ENCODE measurements at regions not wholly inside any gene's neighbourhood (a gene's known extent, or its start where the extent isn't known, plus 50 kb on each side); places are given as distances from the start of the nearest gene placed in this dataset.

DNA sequence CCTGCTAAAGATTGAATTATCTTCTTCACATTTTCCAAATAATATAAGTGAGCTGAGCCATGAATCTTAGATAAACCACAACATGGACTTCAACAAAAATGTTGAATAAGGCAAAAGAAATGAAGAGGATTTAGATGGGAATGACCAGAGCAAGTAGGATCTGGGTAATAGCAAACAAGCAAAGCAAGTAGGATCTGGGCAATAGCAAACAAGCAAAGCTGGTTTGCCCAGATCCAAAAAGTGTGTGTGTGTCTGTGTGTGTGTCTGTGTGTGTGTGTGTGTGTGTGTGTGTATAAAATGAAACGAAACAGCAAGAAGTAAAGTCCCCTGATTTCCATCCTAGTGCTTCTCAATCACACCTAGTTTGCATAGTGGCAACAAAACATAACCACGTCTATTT is 549.1 kb downstream of the RERGL start:
- Histone ChIP-seq H3K4me1 (no peaks in the 10 kb centered on the region), H3K79me2 (no peaks in the 10 kb centered on the region), H3K9me3 (ENCODE audit: control insufficient read depth, low read length) (no peaks in the 10 kb centered on the region), H2AFZ (no peak overlapping the region), H3K27ac (no peak overlapping the region), H3K9ac (no peak overlapping the region), H3K36me3 (ENCODE audit: control insufficient read depth, insufficient read depth, low read length) (no peaks in the 10 kb centered on the region), H3K27me3 (ENCODE audit: control insufficient read depth, insufficient read depth, low read length) (no peaks in the 10 kb centered on the region), H3K4me3 (ENCODE audit: low read depth, low read length) (no peak overlapping the region), H3K4me2 (ENCODE audit: low read length) (no peak overlapping the region)
- TF ChIP-seq, protein P1, sequence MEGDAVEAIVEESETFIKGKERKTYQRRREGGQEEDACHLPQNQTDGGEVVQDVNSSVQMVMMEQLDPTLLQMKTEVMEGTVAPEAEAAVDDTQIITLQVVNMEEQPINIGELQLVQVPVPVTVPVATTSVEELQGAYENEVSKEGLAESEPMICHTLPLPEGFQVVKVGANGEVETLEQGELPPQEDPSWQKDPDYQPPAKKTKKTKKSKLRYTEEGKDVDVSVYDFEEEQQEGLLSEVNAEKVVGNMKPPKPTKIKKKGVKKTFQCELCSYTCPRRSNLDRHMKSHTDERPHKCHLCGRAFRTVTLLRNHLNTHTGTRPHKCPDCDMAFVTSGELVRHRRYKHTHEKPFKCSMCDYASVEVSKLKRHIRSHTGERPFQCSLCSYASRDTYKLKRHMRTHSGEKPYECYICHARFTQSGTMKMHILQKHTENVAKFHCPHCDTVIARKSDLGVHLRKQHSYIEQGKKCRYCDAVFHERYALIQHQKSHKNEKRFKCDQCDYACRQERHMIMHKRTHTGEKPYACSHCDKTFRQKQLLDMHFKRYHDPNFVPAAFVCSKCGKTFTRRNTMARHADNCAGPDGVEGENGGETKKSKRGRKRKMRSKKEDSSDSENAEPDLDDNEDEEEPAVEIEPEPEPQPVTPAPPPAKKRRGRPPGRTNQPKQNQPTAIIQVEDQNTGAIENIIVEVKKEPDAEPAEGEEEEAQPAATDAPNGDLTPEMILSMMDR (IDR thresholded peaks at IDR 0.05), result no peak

DNA sequence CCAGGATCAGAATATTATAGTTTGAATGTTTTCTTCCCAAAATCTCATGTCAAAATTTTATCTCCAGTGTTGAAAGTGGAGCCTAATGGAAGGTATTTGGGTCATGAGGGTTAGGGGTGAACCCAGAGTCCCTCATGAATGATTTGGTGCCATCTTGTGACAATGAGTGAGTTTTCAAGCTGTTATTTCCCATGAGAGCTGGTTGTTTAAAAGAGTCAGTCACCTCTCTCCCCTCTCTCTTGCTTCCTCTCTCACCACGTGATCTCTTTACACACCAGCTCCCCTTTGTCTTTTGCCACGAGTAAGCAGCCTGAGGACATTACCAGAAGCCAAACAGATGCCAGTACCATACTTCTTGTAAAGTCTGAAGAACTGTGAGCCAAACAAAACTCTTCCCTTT is 561.6 kb downstream of the RERGL start:
- no peaks in the 10 kb centered on the region for H3K4me1 ChIP-seq
- no peaks in the 10 kb centered on the region for H3K9me3 ChIP-seq (ENCODE audit: control insufficient read depth, low read length)
- H3K9ac ChIP-seq, result no peak overlapping the region
- no peaks in the 10 kb centered on the region for H3K36me3 ChIP-seq (ENCODE audit: control insufficient read depth, insufficient read depth, low read length)
- H3K4me3 ChIP-seq (ENCODE audit: low read depth, low read length), result no peak overlapping the region
- TF ChIP-seq, protein P1 (IDR thresholded peaks at IDR 0.05), result no peak
- H3K27ac ChIP-seq, result no peak overlapping the region
- no peak overlapping the region for H3K4me2 ChIP-seq (ENCODE audit: low read length)
- no peak overlapping the region for H2AFZ ChIP-seq
- H3K79me2 ChIP-seq, result no peaks in the 10 kb centered on the region
- H3K27me3 ChIP-seq (ENCODE audit: control insufficient read depth, insufficient read depth, low read length), result no peaks in the 10 kb centered on the region

DNA sequence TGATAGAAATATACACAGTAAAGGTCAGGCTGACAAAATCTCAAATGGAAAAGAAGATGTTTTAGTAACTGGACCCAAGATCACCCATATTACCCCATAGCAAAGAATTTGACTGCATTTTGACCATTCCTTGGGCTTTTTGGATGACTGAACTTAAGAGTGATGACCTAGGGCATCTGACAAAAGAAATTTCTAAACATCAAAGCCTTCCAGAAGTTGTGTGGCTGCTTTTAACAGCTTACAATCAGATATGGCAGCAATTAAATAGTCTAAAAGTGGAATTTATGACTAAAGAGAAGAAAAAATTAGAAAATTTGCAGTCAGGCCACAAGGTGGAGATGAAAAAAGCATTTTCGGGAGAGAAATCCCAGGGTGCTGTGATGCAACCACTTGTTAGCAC is 563.0 kb downstream of the RERGL start:
- H3K4me2 ChIP-seq (ENCODE audit: low read length), result no peak overlapping the region
- H3K4me3 ChIP-seq (ENCODE audit: low read depth, low read length), result no peak overlapping the region
- H3K79me2 ChIP-seq, result no peaks in the 10 kb centered on the region
- H2AFZ ChIP-seq, result no peak overlapping the region
- TF ChIP-seq, protein P1 (IDR thresholded peaks at IDR 0.05), result no peak
- no peaks in the 10 kb centered on the region for H3K27me3 ChIP-seq (ENCODE audit: control insufficient read depth, insufficient read depth, low read length)
- H3K9ac ChIP-seq, result no peak overlapping the region
- H3K36me3 ChIP-seq (ENCODE audit: control insufficient read depth, insufficient read depth, low read length), result no peaks in the 10 kb centered on the region
- H3K9me3 ChIP-seq (ENCODE audit: control insufficient read depth, low read length), result no peaks in the 10 kb centered on the region
- no peaks in the 10 kb centered on the region for H3K4me1 ChIP-seq
- no peak overlapping the region for H3K27ac ChIP-seq

DNA sequence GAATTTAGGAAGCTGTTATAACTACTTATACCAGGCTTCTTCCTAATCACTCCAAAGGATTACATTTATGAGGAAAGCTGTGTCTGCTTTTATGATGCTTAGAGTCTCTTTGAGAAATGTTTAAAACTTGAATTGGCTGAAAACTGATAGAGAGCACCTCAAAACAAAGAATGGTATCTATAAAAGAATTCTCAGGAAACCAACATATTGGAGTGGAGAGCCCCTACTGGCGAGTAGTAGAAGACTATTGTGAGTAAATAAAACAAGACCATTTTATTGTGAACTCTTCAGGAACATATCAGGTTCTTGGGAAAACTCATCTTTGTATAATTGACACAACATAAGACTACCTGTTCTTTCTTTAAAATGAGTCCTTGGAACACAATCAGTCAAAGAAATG is 578.6 kb downstream of the RERGL start:
- Histone ChIP-seq H3K79me2 (no peaks in the 10 kb centered on the region), H3K27me3 (ENCODE audit: control insufficient read depth, insufficient read depth, low read length) (no peaks in the 10 kb centered on the region), H3K4me2 (ENCODE audit: low read length) (no peak overlapping the region), H3K27ac (no peak overlapping the region), H3K9me3 (ENCODE audit: control insufficient read depth, low read length) (no peaks in the 10 kb centered on the region), H2AFZ (no peak overlapping the region), H3K4me3 (ENCODE audit: low read depth, low read length) (no peak overlapping the region), H3K36me3 (ENCODE audit: control insufficient read depth, insufficient read depth, low read length) (no peaks in the 10 kb centered on the region), H3K4me1 (no peaks in the 10 kb centered on the region), H3K9ac (no peak overlapping the region)
- TF ChIP-seq, protein P1 (IDR thresholded peaks at IDR 0.05), result no peak

DNA sequence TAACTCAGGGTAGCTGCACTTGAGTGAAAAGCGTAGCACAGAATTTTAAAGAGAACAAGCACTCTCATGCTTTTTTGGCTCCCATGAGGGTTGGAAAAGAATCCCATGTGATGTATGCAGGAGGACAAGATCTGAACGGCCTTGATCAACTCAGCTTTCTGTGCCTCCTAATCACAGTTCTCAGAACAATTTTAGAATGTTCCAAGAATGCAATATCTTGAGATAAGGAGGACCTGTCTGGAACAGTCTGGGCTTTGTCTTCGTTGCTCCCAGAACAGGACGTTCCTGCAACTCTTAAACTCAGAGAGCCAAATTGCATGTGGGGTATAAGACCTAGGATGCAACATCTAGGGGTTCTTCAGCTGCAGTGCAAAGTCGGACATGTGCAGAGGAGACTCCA is 582.7 kb downstream of the RERGL start:
- no peaks in the 10 kb centered on the region for H3K36me3 ChIP-seq (ENCODE audit: control insufficient read depth, insufficient read depth, low read length)
- TF ChIP-seq, protein P1 (IDR thresholded peaks at IDR 0.05), result no peak
- H3K27ac ChIP-seq, result no peak overlapping the region

More for the DNA sequence above, 582.7 kb downstream of the RERGL start:
- Histone ChIP-seq H2AFZ (no peak overlapping the region), H3K79me2 (no peaks in the 10 kb centered on the region), H3K4me1 (no peaks in the 10 kb centered on the region), H3K27me3 (ENCODE audit: control insufficient read depth, insufficient read depth, low read length) (no peaks in the 10 kb centered on the region), H3K4me3 (ENCODE audit: low read depth, low read length) (no peak overlapping the region), H3K4me2 (ENCODE audit: low read length) (no peak overlapping the region), H3K9me3 (ENCODE audit: control insufficient read depth, low read length) (no peaks in the 10 kb centered on the region), H3K9ac (no peak overlapping the region)

Data from parathyroid adenoma (tissue), 2 donors.